CD4-positive, alpha-beta memory T cell (primary cell): ENCODE measurements at regions not wholly inside any gene's neighbourhood (a gene's known extent, or its start where the extent isn't known, plus 50 kb on each side); places are given as distances from the start of the nearest gene placed in this dataset.
"Not testable (repeated sequence)": the region's sequence is repeated elsewhere in the genome, so short reads cannot be mapped to it uniquely, and the experiment has no call there.

Experiments
- CTCF ChIA-PET: fragments of 350-600 bp; sonication (Branson Sonifier 250); formaldehyde crosslinking; loops from one replicate; lab custom pipeline; 2021; ENCODE audit warnings: inconsistent platforms; ENCODE audit not compliant: partially characterized antibody; lab: Charles Lee
- POLR2A ChIA-PET: fragments of 350-600 bp; sonication (Branson Sonifier 250); formaldehyde crosslinking; loops from one replicate; lab custom pipeline; 2021; ENCODE audit not compliant: partially characterized antibody; lab: Charles Lee
- DNase-seq, 5 donors: peaks; one replicate each; pipeline versions ENCODE4 v3.0.0 to v3.0.0-alpha.2; 2020 to 2022; ENCODE audit warnings: mixed read lengths in 1 of 5
- H3K27ac ChIP-seq: one replicate; pipeline ENCODE4 v1.7.0; 2013; ENCODE audit warnings: low read depth, low read length
- H3K27me3 ChIP-seq: 2 replicates; pipeline ENCODE4 v1.7.0; 2013; ENCODE audit warnings: mild to moderate bottlenecking, low read length, moderate library complexity; ENCODE audit not compliant: insufficient read depth
- H3K36me3 ChIP-seq: 2 replicates; pipeline ENCODE4 v1.7.0; 2013; ENCODE audit warnings: mild to moderate bottlenecking, low read length, moderate library complexity; ENCODE audit not compliant: insufficient read depth
- H3K4me1 ChIP-seq: 2 replicates; pipeline ENCODE4 v1.7.0; 2013; ENCODE audit warnings: mild to moderate bottlenecking, low read length, moderate library complexity; ENCODE audit not compliant: insufficient read depth
- H3K4me3 ChIP-seq, 2 donors: one replicate each; pipeline ENCODE4 v1.7.0; 2013; ENCODE audit warnings: low read length in 2 of 2, mild to moderate bottlenecking in 1 of 2
- H3K9me3 ChIP-seq, 2 donors: one replicate each; pipeline ENCODE4 v1.7.0; 2013; ENCODE audit warnings: low read length in 2 of 2, control low read depth in 1 of 2; ENCODE audit not compliant: control insufficient read depth in 1 of 2
- H3K27ac Mint-ChIP-seq, 7 donors: one replicate each; pipeline ENCODE4 v1.8.0; 2020 to 2021; ENCODE audit warnings: mixed read lengths in 7 of 7, mild to moderate bottlenecking in 6 of 7, inconsistent platforms in 3 of 7, moderate library complexity in 3 of 7
- H3K27me3 Mint-ChIP-seq, 2 donors: one replicate each; pipeline ENCODE4 v1.8.0; 2020 to 2021; ENCODE audit warnings: mixed read lengths in 2 of 2
- H3K36me3 Mint-ChIP-seq, 2 donors: one replicate each; pipeline ENCODE4 v1.8.0; 2020 to 2021; ENCODE audit warnings: mixed read lengths in 2 of 2, inconsistent platforms in 1 of 2, mild to moderate bottlenecking in 1 of 2
- H3K4me1 Mint-ChIP-seq, 4 donors: one replicate each; pipeline ENCODE4 v1.8.0; 2020 to 2021; ENCODE audit warnings: mixed read lengths in 4 of 4, mild to moderate bottlenecking in 1 of 4
- H3K4me3 Mint-ChIP-seq, 8 donors: one replicate each; pipeline ENCODE4 v1.8.0; 2020 to 2021; ENCODE audit warnings: mixed read lengths in 8 of 8, mild to moderate bottlenecking in 7 of 8, moderate library complexity in 6 of 8, inconsistent platforms in 3 of 8
- H3K9me3 Mint-ChIP-seq, 8 donors: one replicate each; pipeline ENCODE4 v1.8.0; 2020 to 2021; ENCODE audit warnings: mixed read lengths in 8 of 8, mild to moderate bottlenecking in 5 of 8, inconsistent platforms in 3 of 8, moderate library complexity in 1 of 8
- intact Hi-C: fragments of 100-400 bp; cut with micrococcal nuclease; formaldehyde crosslinking; loops from one replicate; pipeline ENCODE4 v1.15.1; 2023

DNA sequence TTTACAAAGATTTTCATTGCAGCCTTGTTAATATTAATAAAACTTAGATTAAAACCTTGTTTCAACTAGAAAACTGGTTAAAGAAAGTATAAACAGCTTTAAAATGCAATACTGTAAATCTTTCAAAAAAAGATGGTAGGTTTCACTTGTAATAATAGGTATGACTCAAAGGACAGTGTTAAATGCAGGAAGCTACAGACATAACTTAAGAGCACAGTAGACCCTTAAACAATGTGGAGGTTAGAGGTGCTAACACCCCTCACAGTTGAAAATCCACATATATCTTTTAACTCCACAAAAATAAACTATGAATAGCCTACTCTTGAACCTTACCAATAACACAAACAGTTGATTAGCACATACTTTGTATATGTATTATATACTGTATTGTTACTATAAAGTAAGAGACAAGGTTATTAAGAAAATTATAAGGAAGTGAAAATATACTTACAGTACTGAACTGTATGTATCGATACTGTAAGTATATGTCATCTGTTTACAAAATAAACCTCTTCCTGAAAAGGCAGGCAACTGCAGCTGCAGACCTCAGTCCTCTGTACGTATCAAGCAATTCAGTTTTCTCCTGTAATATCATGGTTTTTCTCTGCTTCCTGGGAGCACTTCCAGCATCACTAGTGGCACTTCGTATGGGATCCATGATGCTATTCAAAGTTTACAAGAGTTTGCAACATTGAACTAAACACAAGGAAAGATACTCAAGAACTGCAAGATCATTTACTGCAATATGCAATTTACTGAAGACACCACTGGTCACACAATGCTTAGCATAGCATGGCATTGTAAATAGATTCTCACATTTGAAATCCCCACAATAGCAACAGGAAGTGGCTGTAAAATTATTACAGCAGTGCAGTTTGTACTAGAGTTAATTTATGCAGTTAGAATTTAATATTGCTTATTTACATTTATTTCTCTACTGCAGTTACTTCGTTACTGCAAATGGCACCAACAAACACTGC, 610.5 kb upstream of the LRRTM4 start:
- H3K27ac Mint-ChIP-seq: no peak overlapping the region
- peaks cover 0 to under 1% of the 10 kb centered on the region in 2 donors for H3K9me3 ChIP-seq
- H3K27me3 ChIP-seq: no peaks in the 10 kb centered on the region
- H3K36me3 Mint-ChIP-seq: no peaks in the 10 kb centered on the region
- H3K4me3 Mint-ChIP-seq: no peak overlapping the region
- ChIA-PET CTCF (no interaction called here), POLR2A (no interaction called here)
- peaks cover 0 to 13% (median 7%) of the 10 kb centered on the region in 8 donors for H3K9me3 Mint-ChIP-seq
- no peaks in the 10 kb centered on the region for H3K4me1 Mint-ChIP-seq
- no peaks in the 10 kb centered on the region for H3K36me3 ChIP-seq
- H3K4me1 ChIP-seq: no peaks in the 10 kb centered on the region
- no peak overlapping the region for H3K4me3 ChIP-seq
- intact Hi-C loops: no loop called here
- no peak for DNase-seq
- no peaks in the 10 kb centered on the region for H3K27me3 Mint-ChIP-seq
- no peak overlapping the region for H3K27ac ChIP-seq

DNA sequence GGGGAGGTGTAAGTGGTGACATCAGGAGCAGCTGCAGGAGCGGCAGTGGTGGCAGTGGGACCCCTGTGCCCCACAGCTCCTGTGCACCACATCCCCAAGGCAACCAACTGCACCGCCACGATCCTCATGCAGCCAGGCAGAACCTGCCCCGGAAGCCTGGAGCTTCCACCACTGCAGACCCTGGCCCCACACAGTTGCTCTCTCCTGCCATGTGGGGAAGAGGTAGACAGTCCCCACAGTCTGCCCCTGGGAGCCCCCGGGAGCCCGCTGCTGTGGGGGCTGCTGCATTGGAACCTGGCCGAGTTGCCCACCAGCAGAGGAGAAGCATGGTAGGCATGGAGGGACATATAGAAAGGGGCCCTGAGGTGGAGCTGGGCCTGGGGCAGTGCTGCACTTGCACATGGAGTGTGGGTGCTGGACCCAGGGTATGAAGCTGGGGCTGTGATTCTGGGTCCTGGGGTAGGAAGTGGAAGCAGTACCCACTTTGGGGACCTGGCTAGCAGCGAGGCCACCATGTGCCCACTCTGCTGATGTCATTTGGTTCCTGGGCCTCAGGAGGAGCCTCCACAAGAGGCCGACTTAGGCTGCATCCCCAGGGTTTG, 623.3 kb upstream of the LRRTM4 start:
- Mint-ChIP-seq H3K4me1 (no peaks in the 10 kb centered on the region), H3K4me3 (no peak overlapping the region), H3K27me3 (no peaks in the 10 kb centered on the region), H3K36me3 (no peaks in the 10 kb centered on the region), H3K9me3 (peaks cover 0 to 10% (median 2%) of the 10 kb centered on the region in 8 donors), H3K27ac (no peak overlapping the region)
- Histone ChIP-seq H3K27me3 (no peaks in the 10 kb centered on the region), H3K27ac (no peak overlapping the region), H3K36me3 (no peaks in the 10 kb centered on the region), H3K4me1 (no peaks in the 10 kb centered on the region), H3K4me3 (no peak overlapping the region), H3K9me3 (no peaks in the 10 kb centered on the region)
- CTCF ChIA-PET: no interaction called here
- POLR2A ChIA-PET: no interaction called here
- no peak for DNase-seq
- intact Hi-C loops: no loop called here

DNA sequence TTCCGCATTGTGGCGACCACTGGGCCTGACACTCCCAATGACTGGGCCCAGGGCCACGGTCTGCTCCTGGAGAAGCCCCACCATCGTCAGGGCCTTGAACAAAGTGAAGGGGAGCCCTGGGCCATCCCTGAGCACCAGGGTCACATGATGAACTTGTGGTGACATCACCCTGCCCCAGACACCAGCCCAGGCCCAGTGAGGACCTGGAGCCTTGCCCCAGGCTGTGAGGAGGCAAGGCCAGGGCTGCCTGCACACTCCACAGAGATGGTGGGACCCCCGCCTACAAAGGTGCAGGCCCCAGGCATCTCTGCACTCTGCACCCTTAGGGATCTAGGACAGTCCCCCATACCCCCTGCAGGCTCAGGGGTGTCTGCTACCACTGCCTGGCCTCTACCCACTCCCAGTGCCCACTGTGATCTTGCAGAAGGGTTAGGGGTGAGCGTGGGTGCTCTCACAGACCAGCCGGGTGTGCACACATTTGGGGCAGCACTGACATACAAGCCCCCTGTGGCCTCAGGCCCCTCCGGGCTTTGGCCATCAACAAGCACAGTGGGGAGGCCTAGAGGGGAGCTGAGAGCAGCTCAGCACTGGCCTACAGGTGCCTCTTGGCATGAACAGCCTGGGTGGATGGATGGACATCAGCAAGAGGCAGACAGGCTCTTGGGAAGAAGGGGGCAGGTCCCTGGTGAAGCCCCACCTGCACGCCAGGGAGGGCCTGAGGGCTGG, 624.0 kb upstream of the LRRTM4 start:
- ChIA-PET POLR2A (no interaction called here), CTCF (no interaction called here)
- Mint-ChIP-seq H3K9me3 (peaks cover 0 to 10% (median 2%) of the 10 kb centered on the region in 8 donors), H3K4me1 (no peaks in the 10 kb centered on the region), H3K36me3 (no peaks in the 10 kb centered on the region), H3K27ac (no peak overlapping the region), H3K4me3 (no peak overlapping the region), H3K27me3 (no peaks in the 10 kb centered on the region)
- Histone ChIP-seq H3K4me3 (no peak overlapping the region), H3K4me1 (no peaks in the 10 kb centered on the region), H3K27ac (no peak overlapping the region), H3K36me3 (no peaks in the 10 kb centered on the region), H3K9me3 (no peaks in the 10 kb centered on the region), H3K27me3 (no peaks in the 10 kb centered on the region)
- intact Hi-C loops: no loop called here
- peak in 1 of 5 donors; percentile 29 for DNase-seq

DNA sequence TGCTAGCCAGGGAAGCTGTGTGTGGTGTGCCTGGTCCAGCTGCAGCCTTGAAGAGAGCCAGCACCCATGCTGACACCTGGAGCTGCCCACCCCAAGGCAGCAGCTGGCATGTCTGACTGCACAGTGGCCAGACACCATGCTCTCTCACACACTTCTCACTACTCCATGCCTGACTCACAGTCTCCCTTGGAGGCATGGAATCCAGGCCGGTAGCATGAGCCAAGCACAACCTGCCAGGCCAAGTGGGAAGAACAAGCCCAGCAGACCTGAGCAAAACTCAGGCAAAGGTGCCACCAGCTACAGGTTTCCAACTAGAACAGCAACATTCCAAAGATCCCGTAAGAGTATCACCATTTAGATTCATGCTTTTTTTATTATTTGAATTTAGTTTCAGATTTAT, 625.3 kb upstream of the LRRTM4 start:
- Mint-ChIP-seq H3K4me3 (no peak overlapping the region), H3K9me3 (peaks cover 0 to 10% (median 3%) of the 10 kb centered on the region in 8 donors), H3K4me1 (no peaks in the 10 kb centered on the region), H3K27me3 (no peaks in the 10 kb centered on the region), H3K27ac (no peak overlapping the region), H3K36me3 (no peaks in the 10 kb centered on the region)
- DNase-seq: peak in 1 of 5 donors; percentile 22
- H3K9me3 ChIP-seq: no peaks in the 10 kb centered on the region
- no peaks in the 10 kb centered on the region for H3K27me3 ChIP-seq
- ChIA-PET POLR2A (no interaction called here), CTCF (no interaction called here)
- no peak overlapping the region for H3K4me3 ChIP-seq
- intact Hi-C loops: no loop called here
- H3K27ac ChIP-seq: no peak overlapping the region
- no peaks in the 10 kb centered on the region for H3K36me3 ChIP-seq
- no peaks in the 10 kb centered on the region for H3K4me1 ChIP-seq

DNA sequence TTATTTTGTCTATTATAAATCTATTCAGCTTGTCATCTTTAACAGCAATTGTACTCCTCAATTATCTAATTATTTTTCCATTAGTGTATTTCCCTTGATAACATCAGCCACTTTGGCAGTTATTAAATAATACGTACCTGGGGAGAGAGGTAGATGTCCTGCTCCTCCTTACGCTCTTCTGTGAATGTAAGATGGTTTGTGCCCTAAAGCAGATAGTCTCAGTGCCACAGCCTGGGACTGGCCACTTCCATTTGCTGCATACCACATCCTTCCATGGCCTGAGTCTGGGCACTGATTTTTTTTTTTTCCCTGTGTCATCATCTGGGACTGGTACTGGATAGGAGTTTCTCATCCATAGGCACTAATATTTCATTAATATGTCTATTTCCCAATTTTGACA, 632.4 kb upstream of the LRRTM4 start:
- H3K9me3 ChIP-seq: no peaks in the 10 kb centered on the region
- CTCF ChIA-PET: no interaction called here
- Mint-ChIP-seq H3K27me3 (no peaks in the 10 kb centered on the region), H3K9me3 (peaks cover 0 to 19% (median 10%) of the 10 kb centered on the region in 8 donors), H3K36me3 (no peaks in the 10 kb centered on the region), H3K4me3 (no peak overlapping the region), H3K4me1 (no peaks in the 10 kb centered on the region), H3K27ac (no peak overlapping the region)
- H3K4me1 ChIP-seq: no peaks in the 10 kb centered on the region
- POLR2A ChIA-PET: no interaction called here
- H3K36me3 ChIP-seq: no peaks in the 10 kb centered on the region
- no peaks in the 10 kb centered on the region for H3K27me3 ChIP-seq
- H3K4me3 ChIP-seq: no peak overlapping the region
- intact Hi-C loops: no loop called here
- H3K27ac ChIP-seq: no peak overlapping the region
- DNase-seq: no peak

DNA sequence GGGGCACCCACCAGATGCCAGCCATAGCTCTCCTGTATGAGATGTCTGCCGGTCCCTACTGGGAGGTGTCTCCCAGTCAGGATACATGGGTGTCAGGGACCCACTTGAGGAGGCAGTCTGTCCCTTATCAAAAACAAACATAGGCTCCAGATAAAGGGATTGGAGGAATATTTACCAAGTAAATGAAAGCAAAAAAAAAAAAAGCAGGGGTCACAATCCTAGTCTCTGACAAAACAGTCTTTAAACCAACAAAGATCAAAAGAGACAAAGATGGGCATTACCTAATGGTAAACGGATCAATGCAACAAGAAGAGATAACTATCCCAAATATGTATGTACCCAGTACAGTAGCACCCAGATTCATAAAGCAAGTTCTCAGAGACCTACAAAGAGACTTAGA, 640.0 kb upstream of the LRRTM4 start:
- no peaks in the 10 kb centered on the region for H3K27me3 ChIP-seq
- H3K27ac Mint-ChIP-seq: no peak overlapping the region
- intact Hi-C loops: no loop called here
- H3K9me3 Mint-ChIP-seq: peaks cover 2 to 30% (median 16%) of the 10 kb centered on the region in 8 donors
- H3K4me1 Mint-ChIP-seq: no peaks in the 10 kb centered on the region
- no peaks in the 10 kb centered on the region for H3K36me3 ChIP-seq
- no peak overlapping the region for H3K27ac ChIP-seq
- no peaks in the 10 kb centered on the region for H3K4me1 ChIP-seq
- H3K4me3 Mint-ChIP-seq: no peak overlapping the region
- no peaks in the 10 kb centered on the region for H3K36me3 Mint-ChIP-seq
- no peak overlapping the region for H3K4me3 ChIP-seq
- H3K27me3 Mint-ChIP-seq: no peaks in the 10 kb centered on the region
- POLR2A ChIA-PET: no interaction called here
- no peaks in the 10 kb centered on the region for H3K9me3 ChIP-seq
- CTCF ChIA-PET: no interaction called here
- DNase-seq: no peak

DNA sequence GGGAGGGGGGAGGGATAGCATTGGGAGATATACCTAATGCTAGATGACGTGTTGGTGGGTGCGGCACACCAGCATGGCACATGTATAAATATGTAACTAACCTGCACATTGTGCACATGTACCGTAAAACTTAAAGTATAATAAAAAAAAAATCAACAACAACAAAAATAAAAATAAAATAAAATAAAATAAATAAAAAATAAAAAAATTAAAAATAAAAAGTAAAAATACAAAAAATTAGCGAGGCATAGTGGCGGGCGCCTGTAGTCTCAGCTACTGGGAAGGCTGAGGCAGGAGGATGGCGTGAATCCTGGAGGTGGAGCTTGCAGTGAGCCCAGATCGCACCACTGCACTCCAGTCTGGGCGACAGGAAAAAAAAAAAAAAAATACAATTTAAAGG, 650.0 kb upstream of the LRRTM4 start:
- H3K27me3 ChIP-seq, H3K9me3 ChIP-seq, DNase-seq, CTCF ChIA-PET, H3K27me3 Mint-ChIP-seq, H3K4me1 ChIP-seq, intact Hi-C loops, H3K4me3 Mint-ChIP-seq, POLR2A ChIA-PET, H3K4me1 Mint-ChIP-seq, H3K36me3 Mint-ChIP-seq, H3K4me3 ChIP-seq, H3K36me3 ChIP-seq, H3K27ac Mint-ChIP-seq, H3K27ac ChIP-seq: not testable (repeated sequence)
- peaks cover 0 to 22% (median 6%) of the 10 kb centered on the region in 8 donors for H3K9me3 Mint-ChIP-seq
